ENCODE measurements at regions not wholly inside any gene's neighbourhood (a gene's known extent, or its start where the extent isn't known, plus 50 kb on each side); places are given as distances from the start of the nearest gene placed in this dataset.

- TF ChIP-seq, protein P1, sequence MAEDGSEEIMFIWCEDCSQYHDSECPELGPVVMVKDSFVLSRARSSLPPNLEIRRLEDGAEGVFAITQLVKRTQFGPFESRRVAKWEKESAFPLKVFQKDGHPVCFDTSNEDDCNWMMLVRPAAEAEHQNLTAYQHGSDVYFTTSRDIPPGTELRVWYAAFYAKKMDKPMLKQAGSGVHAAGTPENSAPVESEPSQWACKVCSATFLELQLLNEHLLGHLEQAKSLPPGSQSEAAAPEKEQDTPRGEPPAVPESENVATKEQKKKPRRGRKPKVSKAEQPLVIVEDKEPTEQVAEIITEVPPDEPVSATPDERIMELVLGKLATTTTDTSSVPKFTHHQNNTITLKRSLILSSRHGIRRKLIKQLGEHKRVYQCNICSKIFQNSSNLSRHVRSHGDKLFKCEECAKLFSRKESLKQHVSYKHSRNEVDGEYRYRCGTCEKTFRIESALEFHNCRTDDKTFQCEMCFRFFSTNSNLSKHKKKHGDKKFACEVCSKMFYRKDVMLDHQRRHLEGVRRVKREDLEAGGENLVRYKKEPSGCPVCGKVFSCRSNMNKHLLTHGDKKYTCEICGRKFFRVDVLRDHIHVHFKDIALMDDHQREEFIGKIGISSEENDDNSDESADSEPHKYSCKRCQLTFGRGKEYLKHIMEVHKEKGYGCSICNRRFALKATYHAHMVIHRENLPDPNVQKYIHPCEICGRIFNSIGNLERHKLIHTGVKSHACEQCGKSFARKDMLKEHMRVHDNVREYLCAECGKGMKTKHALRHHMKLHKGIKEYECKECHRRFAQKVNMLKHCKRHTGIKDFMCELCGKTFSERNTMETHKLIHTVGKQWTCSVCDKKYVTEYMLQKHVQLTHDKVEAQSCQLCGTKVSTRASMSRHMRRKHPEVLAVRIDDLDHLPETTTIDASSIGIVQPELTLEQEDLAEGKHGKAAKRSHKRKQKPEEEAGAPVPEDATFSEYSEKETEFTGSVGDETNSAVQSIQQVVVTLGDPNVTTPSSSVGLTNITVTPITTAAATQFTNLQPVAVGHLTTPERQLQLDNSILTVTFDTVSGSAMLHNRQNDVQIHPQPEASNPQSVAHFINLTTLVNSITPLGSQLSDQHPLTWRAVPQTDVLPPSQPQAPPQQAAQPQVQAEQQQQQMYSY (CRISPR knock-in tag; IDR thresholded peaks at IDR 0.05) = no peak
- TF ChIP-seq SIN3A (IDR thresholded peaks at IDR 0.05; ENCODE audit: borderline replicate concordance, low read depth, low read length) = no peak
Measured at GRCh38 chrX:46204721-46205422, 340.3 kb downstream of the ZNF674 start (continued).

- Histone ChIP-seq H3K27ac (ENCODE audit: extremely low read length, insufficient read depth, low read length) (no peak overlapping the region), H3K9ac (ENCODE audit: insufficient read depth, low read depth, low read length) (no peak overlapping the region), H4K20me1 (ENCODE audit: insufficient read depth, low read length) (no peaks in the 10 kb centered on the region), H3K79me2 (ENCODE audit: insufficient read depth, low read length) (no peaks in the 10 kb centered on the region), H3K9me3 (ENCODE audit: low read length) (no peaks in the 10 kb centered on the region), H3K4me1 (ENCODE audit: insufficient read depth, low read length) (no peaks in the 10 kb centered on the region), H3K27me3 (ENCODE audit: control insufficient read depth in 1 of 2, insufficient read depth in 2 of 2, low read length in 2 of 2) (no peaks in the 10 kb centered on the region), H3K4me2 (ENCODE audit: low read depth, low read length) (no peak overlapping the region), H3K4me3 (replicated peaks in 1 of 3; ENCODE audit: insufficient read depth in 1 of 3, low read depth in 2 of 3, low read length in 3 of 3) (no peak overlapping the region), H2AFZ (ENCODE audit: low read length) (no peak overlapping the region), H3K36me3 (replicated peaks in 1 of 2; ENCODE audit: control insufficient read depth in 1 of 2, insufficient read depth in 2 of 2, low read length in 2 of 2) (no peaks in the 10 kb centered on the region)
- TF ChIP-seq YY1 (IDR thresholded peaks at IDR 0.05; ENCODE audit: insufficient read depth, insufficient replicate concordance, low read depth, low read length) (no peak), ZBTB40 (IDR thresholded peaks at IDR 0.05) (no peak), ZBTB40 (CRISPR knock-in tag; IDR thresholded peaks at IDR 0.05) (no peak), ZNF3 (CRISPR knock-in tag; IDR thresholded peaks at IDR 0.05) (no peak)
- ChIA-PET POLR2A (no interaction called here), CTCF (ENCODE audit: low intra/inter-chr PET ratio, low total read pairs) (no interaction called here)
- intact Hi-C loops (cut with micrococcal nuclease; ENCODE audit: unreplicated experiment) (no loop called here), in situ Hi-C loops (cut with HindIII; ENCODE audit: extremely low pct_ligation_motif_present, low pct_unique_long_range_greater_than_20kb) (no loop called here)
- FAIRE-seq (no peak), DNase-seq (ENCODE audit: low spot score) (no peak), ATAC-seq (no peak)
- BruUV-seq (replicated peaks) = no TSS peak
- 88% methylated on average over 10 of the region's 10 CpGs for WGBS (ENCODE audit: low lambda C conversion rate)
Measured at GRCh38 chrX:46202733-46203514, 342.3 kb downstream of the ZNF674 start.
